ENCODE measurements at regions not wholly inside any gene's neighbourhood (a gene's known extent, or its start where the extent isn't known, plus 50 kb on each side); places are given as distances from the start of the nearest gene placed in this dataset.
"Not testable (repeated sequence)": the region's sequence is repeated elsewhere in the genome, so short reads cannot be mapped to it uniquely, and the experiment has no call there.

DNA sequence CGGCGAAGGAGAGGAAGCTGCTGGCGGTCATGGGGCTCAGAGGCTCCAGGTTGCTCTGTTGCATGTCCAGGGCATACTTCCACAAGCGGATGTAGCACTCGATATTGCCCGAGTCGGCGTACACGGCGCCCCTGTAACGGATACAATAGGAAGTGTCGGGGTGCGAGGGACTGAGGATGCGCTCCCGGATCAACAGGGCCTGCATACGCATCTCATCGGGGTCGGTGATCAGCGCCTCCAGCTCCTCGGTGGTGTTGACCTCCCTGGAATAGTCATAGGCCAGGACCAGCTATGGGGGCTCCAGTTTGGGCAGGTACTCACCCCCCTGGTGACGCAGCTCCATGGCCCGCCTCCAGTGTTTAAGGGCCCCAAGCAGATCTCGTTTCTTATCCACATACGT, 150.8 kb downstream of the POTEC start:
- H3K27ac Mint-ChIP-seq; DNase-seq; H3K4me1 Mint-ChIP-seq; ATAC-seq; CTCF ChIA-PET; H3K27me3 Mint-ChIP-seq; H3K9me3 Mint-ChIP-seq (ENCODE audit: low read depth); H3K36me3 Mint-ChIP-seq; H3K4me3 Mint-ChIP-seq: not testable (repeated sequence)

DNA sequence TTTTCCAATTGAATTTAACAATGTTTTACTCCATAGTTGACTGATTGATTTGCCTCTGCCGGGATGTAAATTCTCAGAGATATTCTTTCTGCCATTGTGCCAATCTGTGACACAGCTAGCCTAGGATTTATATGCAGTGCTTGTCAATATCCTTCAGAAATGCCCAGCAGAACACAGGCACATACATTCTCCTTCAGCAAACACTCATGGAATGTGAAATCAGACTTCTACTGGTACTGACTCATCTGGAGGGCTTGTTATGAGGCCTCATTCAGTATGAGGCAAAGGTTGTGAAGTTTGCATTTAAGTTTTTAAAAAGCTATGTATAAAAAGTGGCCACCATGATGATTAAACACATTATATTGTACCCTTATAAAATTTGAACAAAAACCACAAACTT, 158.4 kb downstream of the POTEC start:
- ATAC-seq; CTCF ChIA-PET; H3K9me3 Mint-ChIP-seq (ENCODE audit: low read depth); H3K27me3 Mint-ChIP-seq; H3K27ac Mint-ChIP-seq; H3K4me1 Mint-ChIP-seq; H3K4me3 Mint-ChIP-seq; DNase-seq; H3K36me3 Mint-ChIP-seq: not testable (repeated sequence)

DNA sequence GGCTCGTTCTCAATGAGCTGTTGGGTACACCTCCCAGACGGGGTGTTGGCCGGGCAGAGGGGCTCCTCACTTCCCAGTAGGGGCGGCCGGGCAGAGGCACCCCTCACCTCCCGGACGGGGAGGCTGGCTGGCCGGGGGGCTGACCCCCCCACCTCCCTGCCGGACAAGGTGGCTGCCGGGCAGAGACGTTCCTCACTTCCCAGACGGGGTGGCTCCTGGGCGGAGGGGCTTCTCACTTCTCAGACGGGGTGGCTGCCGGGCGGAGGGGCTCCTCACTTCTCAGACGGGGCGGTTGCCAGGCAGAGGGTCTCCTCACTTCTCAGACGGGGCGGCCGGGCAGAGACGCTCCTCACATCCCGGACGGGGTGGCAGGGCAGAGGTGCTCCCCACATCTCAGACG, 160.7 kb downstream of the POTEC start:
- ATAC-seq; H3K36me3 Mint-ChIP-seq; H3K4me1 Mint-ChIP-seq; H3K4me3 Mint-ChIP-seq; DNase-seq; H3K9me3 Mint-ChIP-seq (ENCODE audit: low read depth); H3K27ac Mint-ChIP-seq; CTCF ChIA-PET; H3K27me3 Mint-ChIP-seq: not testable (repeated sequence)

DNA sequence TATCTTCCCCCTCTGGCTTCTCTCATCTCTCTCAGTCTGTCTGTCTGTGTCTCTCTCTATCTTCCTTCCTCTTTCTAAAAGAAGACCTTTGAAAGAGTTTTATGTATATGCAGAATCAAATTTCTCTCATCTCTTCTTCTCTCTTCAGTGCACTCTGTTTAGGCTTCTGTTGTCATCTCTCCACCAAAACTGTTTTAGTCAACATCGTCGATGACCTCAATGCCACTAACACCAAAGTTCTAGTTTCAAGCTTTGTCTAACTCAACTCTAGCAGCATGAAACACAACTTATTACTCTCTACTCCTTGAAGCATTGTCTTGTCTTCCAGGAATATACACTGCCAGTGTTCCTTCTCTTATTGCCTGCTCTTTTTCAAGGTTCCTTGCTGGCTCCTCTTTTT, 163.9 kb downstream of the POTEC start:
- H3K36me3 Mint-ChIP-seq; DNase-seq; H3K9me3 Mint-ChIP-seq (ENCODE audit: low read depth); CTCF ChIA-PET; H3K4me1 Mint-ChIP-seq; ATAC-seq; H3K27ac Mint-ChIP-seq; H3K27me3 Mint-ChIP-seq; H3K4me3 Mint-ChIP-seq: not testable (repeated sequence)

DNA sequence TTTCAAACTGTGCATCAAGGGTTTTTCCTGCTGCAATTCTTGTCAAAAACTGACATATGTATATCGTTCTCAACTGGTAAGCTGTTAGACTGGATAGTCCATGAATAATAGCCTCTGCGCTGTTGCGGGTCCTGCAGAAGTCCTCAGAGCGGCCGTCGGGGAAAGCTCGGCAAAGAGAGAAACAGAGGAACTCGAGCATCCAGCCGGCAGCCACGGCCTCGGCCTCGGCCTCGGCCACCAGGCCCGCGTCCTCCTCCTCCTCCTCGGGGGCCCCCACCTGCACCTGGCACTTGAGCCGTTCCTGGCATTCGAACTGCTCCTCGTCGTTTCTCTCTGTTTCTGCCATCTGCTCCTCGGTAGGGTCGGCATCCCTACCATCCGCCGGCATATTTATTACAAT, 165.0 kb downstream of the POTEC start:
- H3K27ac Mint-ChIP-seq, ATAC-seq: not testable (repeated sequence)

DNA sequence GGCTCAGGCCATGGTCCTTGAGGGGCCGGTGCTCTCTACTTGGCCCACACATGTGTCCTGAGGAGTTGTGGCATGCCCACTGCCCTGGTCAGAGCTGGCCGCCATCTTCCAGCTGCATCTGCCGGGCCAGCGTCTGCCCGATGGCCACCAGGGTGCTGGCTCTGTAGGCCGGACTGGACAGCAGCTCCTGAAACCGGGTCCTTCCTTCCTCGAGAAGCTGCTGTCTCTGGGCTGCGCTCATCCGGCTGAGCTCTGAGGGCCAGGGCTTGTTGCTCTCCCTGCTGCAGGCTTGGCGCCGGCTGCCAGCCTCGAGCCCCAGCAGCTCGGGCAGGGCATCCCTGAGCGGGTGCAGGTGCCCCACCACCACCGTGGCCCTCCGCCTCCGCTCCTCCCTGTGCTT, 182.1 kb downstream of the POTEC start:
- DNase-seq; H3K4me1 Mint-ChIP-seq; H3K36me3 Mint-ChIP-seq; H3K27me3 Mint-ChIP-seq; H3K27ac Mint-ChIP-seq; H3K9me3 Mint-ChIP-seq (ENCODE audit: low read depth); H3K4me3 Mint-ChIP-seq; ATAC-seq; CTCF ChIA-PET: not testable (repeated sequence)

More for the DNA sequence above, 165.0 kb downstream of the POTEC start:
- H3K9me3 Mint-ChIP-seq (ENCODE audit: low read depth); H3K36me3 Mint-ChIP-seq; CTCF ChIA-PET; H3K4me1 Mint-ChIP-seq; DNase-seq; H3K4me3 Mint-ChIP-seq; H3K27me3 Mint-ChIP-seq: not testable (repeated sequence)

DNA sequence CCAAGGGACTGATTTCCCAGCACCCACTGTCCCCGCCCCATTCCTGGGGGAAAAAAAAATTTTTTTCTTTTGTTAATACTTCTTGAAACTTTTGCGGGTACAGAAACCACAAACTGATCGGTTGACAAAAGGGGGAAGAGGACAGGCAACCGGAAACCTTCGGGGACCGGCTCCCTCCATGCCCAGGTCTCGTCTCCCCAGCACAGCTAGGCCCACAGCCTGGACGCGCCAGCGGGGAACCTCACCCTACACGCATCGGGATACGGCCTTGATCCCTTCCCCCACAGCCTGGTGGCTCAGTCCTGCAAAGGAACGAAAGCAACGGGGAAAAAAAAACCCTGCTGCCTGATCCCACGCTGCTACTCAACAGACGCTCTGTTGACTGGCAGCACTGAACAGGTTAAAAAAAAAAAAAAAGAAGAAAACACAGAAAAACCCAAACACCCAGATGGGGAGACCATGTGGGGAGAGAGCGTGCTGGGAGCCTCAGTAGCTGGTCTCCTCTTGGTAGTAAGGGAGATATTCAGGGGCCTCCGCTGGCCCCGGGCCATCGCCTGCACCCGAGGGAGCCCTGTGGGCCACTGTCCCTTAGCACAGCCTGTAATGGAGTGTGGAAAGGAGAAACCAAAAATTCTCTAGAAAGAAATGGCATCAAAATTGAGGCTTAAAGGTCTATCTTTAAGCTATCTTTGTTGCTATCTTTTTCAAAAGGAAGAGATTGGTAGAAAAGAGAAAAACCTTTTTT, 185.7 kb downstream of the POTEC start:
- H3K9me3 Mint-ChIP-seq (ENCODE audit: low read depth); H3K4me1 Mint-ChIP-seq; H3K36me3 Mint-ChIP-seq; CTCF ChIA-PET; H3K4me3 Mint-ChIP-seq; ATAC-seq; H3K27ac Mint-ChIP-seq; DNase-seq: not testable (repeated sequence)
- H3K27me3 Mint-ChIP-seq, result peaks cover 13% of the 10 kb centered on the region

DNA sequence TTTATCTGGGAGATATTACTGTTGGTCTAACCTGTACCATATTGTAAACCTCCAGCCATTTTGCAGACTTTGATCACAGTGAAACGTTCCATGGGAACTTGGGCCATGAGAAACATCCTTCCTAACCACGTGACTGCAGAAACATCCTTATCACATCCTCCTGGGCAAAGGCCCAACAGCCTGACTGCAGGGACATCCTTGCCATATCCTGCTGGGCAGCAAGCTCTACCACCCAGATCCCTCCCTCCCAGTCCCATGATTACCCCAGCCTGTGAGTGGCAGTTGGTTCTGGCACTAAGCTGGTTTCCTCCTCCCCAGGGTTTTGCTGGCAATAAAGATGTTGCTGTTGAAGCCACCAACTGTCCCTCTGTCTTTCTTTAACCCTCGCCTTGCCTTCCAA, 201.2 kb downstream of the POTEC start:
- H3K27me3 Mint-ChIP-seq; H3K4me1 Mint-ChIP-seq; H3K36me3 Mint-ChIP-seq; H3K27ac Mint-ChIP-seq; H3K4me3 Mint-ChIP-seq; ATAC-seq; CTCF ChIA-PET; H3K9me3 Mint-ChIP-seq (ENCODE audit: low read depth); DNase-seq: not testable (repeated sequence)

DNA sequence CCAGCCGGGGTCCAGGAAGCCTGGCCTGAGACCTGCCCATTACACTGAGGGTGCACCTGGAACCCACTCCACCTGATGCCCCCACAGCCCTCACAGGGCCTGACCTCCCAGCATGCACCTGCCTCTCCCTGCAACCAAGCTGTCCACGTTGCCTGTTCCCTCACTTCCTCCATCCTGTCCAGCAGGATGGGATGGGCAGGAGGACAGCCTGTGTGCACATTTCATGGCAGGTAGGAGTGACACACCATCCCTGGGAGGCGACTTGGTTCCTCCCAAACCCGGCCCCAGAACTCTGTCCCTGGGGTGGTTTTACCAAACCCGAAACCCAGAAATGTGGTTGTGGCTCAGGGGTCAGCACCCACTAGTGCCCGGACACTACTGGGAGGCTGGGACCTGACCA, 203.8 kb upstream of the ZNF519 start:
- H3K4me3 Mint-ChIP-seq; H3K9me3 Mint-ChIP-seq (ENCODE audit: low read depth); CTCF ChIA-PET; H3K36me3 Mint-ChIP-seq; DNase-seq; H3K4me1 Mint-ChIP-seq; H3K27ac Mint-ChIP-seq; ATAC-seq; H3K27me3 Mint-ChIP-seq: not testable (repeated sequence)

DNA sequence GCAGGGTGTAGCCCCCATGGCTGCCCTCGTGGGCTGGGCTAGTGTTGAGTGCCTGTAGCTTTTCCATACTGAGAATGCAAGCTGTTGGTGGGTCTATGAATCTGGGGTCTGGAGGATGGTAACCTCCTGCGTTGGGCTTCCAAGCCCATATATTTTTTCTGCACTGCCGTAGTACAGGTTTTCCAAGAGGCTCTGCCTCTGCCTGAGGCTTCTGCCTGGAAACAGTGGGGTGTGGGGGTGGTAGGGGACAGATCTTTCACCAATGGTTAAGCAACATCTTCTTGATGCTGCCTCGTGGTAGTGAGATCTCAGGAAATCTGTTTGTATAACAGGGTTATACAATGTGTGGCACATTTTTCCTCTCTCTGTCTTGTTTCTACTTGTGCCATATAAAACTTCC, 189.0 kb upstream of the ZNF519 start:
- H3K27ac Mint-ChIP-seq; H3K36me3 Mint-ChIP-seq; CTCF ChIA-PET; H3K27me3 Mint-ChIP-seq; DNase-seq; H3K9me3 Mint-ChIP-seq (ENCODE audit: low read depth); ATAC-seq; H3K4me1 Mint-ChIP-seq; H3K4me3 Mint-ChIP-seq: not testable (repeated sequence)

DNA sequence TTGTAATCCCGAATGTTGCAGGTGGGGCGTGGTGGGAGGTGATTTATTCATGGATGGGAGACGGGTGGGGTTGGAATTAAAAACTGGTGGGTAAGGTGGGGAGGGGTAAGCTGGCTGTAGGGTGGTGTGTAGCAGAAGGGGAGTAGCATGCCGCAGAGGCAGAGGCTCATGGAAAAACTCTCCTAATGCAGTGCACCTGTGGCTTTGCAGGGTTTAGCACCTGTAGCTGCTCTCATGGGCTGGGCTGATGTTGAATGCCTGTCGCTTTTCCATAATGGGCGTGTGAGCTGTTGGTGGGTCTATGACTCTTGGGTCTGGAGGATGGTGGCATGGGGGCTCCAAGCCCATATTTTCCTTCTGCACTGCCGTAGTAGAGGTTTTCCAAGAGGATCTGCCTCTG, 169.0 kb upstream of the ZNF519 start:
- H3K4me3 Mint-ChIP-seq; ATAC-seq; CTCF ChIA-PET; H3K27ac Mint-ChIP-seq; H3K4me1 Mint-ChIP-seq; H3K27me3 Mint-ChIP-seq; H3K9me3 Mint-ChIP-seq (ENCODE audit: low read depth); DNase-seq; H3K36me3 Mint-ChIP-seq: not testable (repeated sequence)

DNA sequence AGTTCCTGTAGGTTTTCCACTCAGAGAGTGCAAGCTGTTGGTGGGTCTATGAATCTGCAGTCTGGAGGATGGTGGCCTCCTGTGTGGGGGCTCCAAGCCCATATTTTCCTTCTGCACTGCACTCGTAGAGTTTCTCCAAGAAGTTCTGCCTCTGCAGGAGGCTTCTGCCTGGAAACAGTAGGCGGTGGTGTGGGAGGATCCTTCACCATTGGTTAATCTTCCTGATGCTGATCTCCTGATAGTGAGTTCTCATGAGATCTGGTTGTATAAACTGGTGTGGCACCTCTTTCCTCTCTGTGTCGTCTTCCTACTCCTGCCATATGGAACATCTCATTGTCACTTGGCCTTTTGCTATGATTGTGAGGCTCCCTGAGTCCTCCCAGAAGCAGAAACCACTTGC, 162.8 kb upstream of the ZNF519 start:
- H3K4me1 Mint-ChIP-seq; CTCF ChIA-PET; H3K9me3 Mint-ChIP-seq (ENCODE audit: low read depth); H3K4me3 Mint-ChIP-seq; ATAC-seq; H3K27me3 Mint-ChIP-seq; DNase-seq; H3K27ac Mint-ChIP-seq; H3K36me3 Mint-ChIP-seq: not testable (repeated sequence)

DNA sequence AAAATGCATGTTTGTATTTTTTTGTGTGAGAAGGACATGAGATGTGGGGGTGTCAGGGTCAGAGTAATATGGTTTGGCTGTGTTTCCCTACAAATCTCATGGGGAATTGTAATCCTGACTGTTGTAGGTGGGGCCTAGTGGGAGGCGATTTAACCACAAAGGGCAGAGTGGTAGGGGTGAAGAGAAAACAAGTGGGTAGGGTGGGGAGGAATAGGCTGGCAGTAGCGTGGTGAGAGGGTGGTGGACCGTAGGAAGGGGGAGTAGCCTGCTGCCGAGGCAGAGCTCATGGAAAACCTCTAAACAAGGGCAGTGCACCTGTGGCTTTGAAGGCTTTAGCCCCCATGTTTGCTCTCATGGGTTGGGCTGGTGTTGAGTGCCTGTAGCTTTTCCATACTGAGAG, 152.8 kb upstream of the ZNF519 start:
- DNase-seq, result no peak
- Mint-ChIP-seq H3K4me1 (no peaks in the 10 kb centered on the region), H3K4me3 (no peak overlapping the region), H3K9me3 (ENCODE audit: low read depth) (no peaks in the 10 kb centered on the region), H3K27me3 (no peaks in the 10 kb centered on the region), H3K36me3 (peaks cover 2% of the 10 kb centered on the region), H3K27ac (no peak overlapping the region)
- no peak for ATAC-seq
- CTCF ChIA-PET, result no interaction called here

DNA sequence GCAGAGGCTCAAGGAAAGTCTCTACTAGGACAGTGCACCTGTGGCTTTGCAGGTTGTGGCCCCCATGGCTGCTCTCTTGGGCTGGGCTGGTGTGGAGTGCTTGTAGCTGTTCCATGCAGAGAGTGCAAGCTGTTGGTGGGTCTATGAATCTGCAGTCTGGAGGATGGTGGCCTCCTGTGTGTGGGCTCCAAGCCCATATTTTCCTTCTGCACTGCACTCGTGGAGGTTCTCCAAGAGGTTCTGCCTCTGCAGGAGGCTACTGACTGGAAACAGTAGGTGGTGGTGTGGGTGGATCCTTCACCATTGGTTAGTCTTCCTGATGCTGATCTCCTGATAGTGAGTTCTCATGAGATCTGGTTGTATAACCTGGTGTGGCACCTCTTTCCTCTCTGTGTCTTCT, 143.2 kb upstream of the ZNF519 start:
- H3K27me3 Mint-ChIP-seq; H3K4me1 Mint-ChIP-seq; DNase-seq; H3K36me3 Mint-ChIP-seq; H3K9me3 Mint-ChIP-seq (ENCODE audit: low read depth); H3K4me3 Mint-ChIP-seq; CTCF ChIA-PET; ATAC-seq; H3K27ac Mint-ChIP-seq: not testable (repeated sequence)
